NT2/D1 (cell line): ENCODE measurements at regions not wholly inside any gene's neighbourhood (a gene's known extent, or its start where the extent isn't known, plus 50 kb on each side); places are given as distances from the start of the nearest gene placed in this dataset.

Experiments used
- DNase-seq: peaks from one replicate; pipeline ENCODE4 v3.0.0-alpha.2; 2011; ENCODE audit warnings: low read depth, low spot score
- H3K27me3 ChIP-seq: 2 replicates; pipeline ENCODE4 v1.6.0; 2011; ENCODE audit warnings: mild to moderate bottlenecking; ENCODE audit not compliant: insufficient read length, insufficient read depth
- H3K36me3 ChIP-seq: 2 replicates; pipeline ENCODE4 v1.6.1; 2011; ENCODE audit warnings: mild to moderate bottlenecking, low read length, mixed read lengths; ENCODE audit not compliant: insufficient read depth, insufficient read length
- H3K4me1 ChIP-seq: 2 replicates; pipeline ENCODE4 v1.5.1; 2011; ENCODE audit not compliant: insufficient read depth, insufficient read length
- H3K4me3 ChIP-seq: 2 replicates; pipeline ENCODE4 v1.5.1; 2011; ENCODE audit warnings: low read depth; ENCODE audit not compliant: insufficient read length
- H3K9ac ChIP-seq: 2 replicates; pipeline ENCODE4 v1.6.0; 2011; ENCODE audit warnings: low read depth; ENCODE audit not compliant: insufficient read length
- H3K9me3 ChIP-seq: 2 replicates; pipeline ENCODE4 v1.5.1; 2011; ENCODE audit warnings: mild to moderate bottlenecking, low read length; ENCODE audit not compliant: insufficient read depth
- SUZ12 ChIP-seq: IDR thresholded peaks from 2 replicates; pipeline ENCODE4 v1.6.1; 2011; ENCODE audit not compliant: insufficient read length, insufficient read depth; ENCODE audit errors: extremely low read depth
- YY1 ChIP-seq: IDR thresholded peaks from 2 replicates; pipeline ENCODE4 v1.6.1; 2011; ENCODE audit not compliant: insufficient read length, insufficient read depth
- ZNF274 ChIP-seq: IDR thresholded peaks from 2 replicates; pipeline ENCODE4 v1.6.1; 2011; ENCODE audit warnings: mild to moderate bottlenecking, low read depth, low read length

DNA sequence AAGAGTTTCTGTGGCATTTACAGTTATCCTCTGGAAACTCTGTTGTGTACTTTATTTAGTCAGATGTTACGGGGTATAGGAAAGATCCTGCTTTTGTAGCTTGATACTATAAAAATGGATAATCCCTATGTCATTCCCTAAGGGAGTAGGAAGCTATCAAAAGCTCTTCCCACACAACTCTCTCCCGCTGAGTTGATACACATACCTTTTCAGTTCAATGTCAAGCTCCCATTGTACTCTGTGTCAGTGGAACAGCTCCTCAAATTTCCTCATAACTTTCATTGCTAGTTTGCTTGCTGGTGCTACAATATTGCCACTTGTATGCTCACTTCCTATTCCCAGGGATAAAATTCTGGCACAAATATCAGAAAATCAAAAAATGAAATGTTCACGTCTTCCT lies 893.3 kb upstream of the GBE1 start:
- H3K9me3 ChIP-seq = peaks cover 9% of the 10 kb centered on the region; the same call in 1 of the 2 replicates
- no peaks in the 10 kb centered on the region for H3K36me3 ChIP-seq
- H3K27me3 ChIP-seq = no peaks in the 10 kb centered on the region
- H3K4me1 ChIP-seq = no peaks in the 10 kb centered on the region
- TF ChIP-seq ZNF274 (no peak), SUZ12 (no peak), YY1 (no peak)
- no peak for DNase-seq
- H3K4me3 ChIP-seq = no peak overlapping the region
- no peak overlapping the region for H3K9ac ChIP-seq

DNA sequence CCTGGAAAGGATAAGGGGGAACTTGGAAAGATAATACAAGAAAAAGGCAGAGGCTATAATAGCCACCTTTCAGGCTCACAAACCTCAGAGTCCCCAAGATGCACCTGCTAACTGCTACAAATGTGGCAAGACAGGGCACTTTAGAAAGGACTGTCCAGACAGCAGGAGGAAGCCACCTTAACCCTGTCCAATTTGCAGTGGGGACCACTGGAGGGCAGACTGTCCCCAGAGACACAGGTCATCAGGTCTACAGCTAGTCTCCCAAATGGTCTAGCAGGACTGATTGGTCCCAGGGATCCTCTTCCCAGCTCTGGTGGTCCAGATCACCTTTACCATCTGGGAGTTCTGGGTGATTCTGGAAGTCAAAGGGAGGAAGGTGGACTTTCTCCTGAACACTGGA lies 882.5 kb upstream of the GBE1 start:
- TF ChIP-seq ZNF274 (no peak), YY1 (no peak), SUZ12 (no peak)
- peak; percentile 32 for DNase-seq
- no peaks in the 10 kb centered on the region for H3K4me1 ChIP-seq
- H3K36me3 ChIP-seq = no peaks in the 10 kb centered on the region
- H3K27me3 ChIP-seq = no peaks in the 10 kb centered on the region
- no peak overlapping the region for H3K4me3 ChIP-seq
- peaks cover 19% of the 10 kb centered on the region for H3K9me3 ChIP-seq
- no peak overlapping the region for H3K9ac ChIP-seq

DNA sequence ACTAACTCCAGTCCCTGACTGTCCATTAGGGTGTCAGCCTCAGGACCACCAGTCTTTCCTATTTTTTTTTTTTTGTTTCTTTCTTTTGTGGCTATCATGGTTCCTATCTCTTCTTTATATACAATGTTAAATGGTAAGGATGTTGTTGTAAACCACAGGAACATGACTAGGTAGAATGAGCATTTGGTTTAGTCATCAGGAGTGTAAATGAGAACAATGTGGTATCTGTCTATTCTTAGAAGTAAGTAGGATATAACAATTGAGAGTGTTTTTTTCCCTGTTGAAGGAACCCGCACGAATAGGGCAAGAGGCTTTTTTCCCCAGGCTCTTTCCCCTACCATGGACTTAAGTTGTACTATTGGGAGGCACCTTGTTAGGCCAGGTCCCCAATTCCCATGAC lies 880.3 kb upstream of the GBE1 start:
- Histone ChIP-seq H3K36me3 (no peaks in the 10 kb centered on the region), H3K9ac (no peak overlapping the region), H3K27me3 (no peaks in the 10 kb centered on the region), H3K4me3 (no peak overlapping the region), H3K4me1 (no peaks in the 10 kb centered on the region), H3K9me3 (peaks cover 19% of the 10 kb centered on the region)
- TF ChIP-seq YY1 = no peak
- TF ChIP-seq ZNF274 = no peak
- TF ChIP-seq SUZ12 = no peak
- DNase-seq = no peak

DNA sequence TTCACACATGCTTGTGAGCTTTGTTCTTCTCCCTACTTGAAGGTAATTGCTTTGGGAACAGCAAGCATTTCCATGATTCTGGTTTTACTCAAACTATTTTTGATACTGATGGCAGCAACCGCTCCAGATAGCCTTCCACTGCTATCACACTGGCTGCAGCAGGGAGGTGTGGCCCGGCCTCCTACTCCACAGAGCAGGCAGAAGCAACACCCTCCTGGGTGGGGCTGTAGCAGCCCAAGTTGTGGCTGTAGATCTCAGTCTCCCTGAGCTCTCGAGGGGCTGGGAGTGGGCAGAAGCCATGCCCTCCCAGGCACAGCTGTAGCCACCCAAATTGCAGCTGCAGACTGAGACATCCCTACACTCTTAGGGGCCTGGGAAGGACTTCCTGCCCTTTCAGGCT lies 878.8 kb upstream of the GBE1 start:
- H3K9ac ChIP-seq = no peak overlapping the region
- H3K27me3 ChIP-seq = no peaks in the 10 kb centered on the region
- DNase-seq = no peak
- no peaks in the 10 kb centered on the region for H3K4me1 ChIP-seq
- peaks cover 19% of the 10 kb centered on the region for H3K9me3 ChIP-seq
- no peak overlapping the region for H3K4me3 ChIP-seq
- H3K36me3 ChIP-seq = no peaks in the 10 kb centered on the region
- TF ChIP-seq ZNF274 = no peak
- TF ChIP-seq SUZ12 = no peak
- no peak for TF ChIP-seq YY1

DNA sequence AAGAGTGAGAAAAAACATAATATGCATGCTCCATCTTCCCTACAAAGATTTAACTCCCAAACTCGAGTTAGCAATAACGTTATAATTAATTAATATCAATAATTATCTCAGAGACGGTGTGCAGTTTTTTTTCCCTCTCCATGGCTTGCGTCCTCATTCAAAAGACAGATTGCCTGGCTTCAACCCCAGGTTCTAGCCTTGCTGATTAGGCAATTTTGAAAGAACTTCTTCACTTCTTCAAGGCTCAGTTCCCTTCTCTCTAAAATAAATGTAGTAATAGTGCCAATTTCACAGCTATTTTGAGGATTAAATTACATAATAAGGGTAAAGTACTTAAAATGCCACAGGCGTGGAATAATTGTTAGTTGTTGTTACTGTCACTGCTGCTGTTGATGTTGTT lies 876.1 kb upstream of the GBE1 start:
- Histone ChIP-seq H3K9me3 (peaks cover 19% of the 10 kb centered on the region), H3K4me3 (no peak overlapping the region), H3K36me3 (no peaks in the 10 kb centered on the region), H3K4me1 (no peaks in the 10 kb centered on the region), H3K9ac (no peak overlapping the region), H3K27me3 (no peaks in the 10 kb centered on the region)
- no peak for DNase-seq
- TF ChIP-seq SUZ12 = no peak
- TF ChIP-seq YY1 = no peak
- no peak for TF ChIP-seq ZNF274

DNA sequence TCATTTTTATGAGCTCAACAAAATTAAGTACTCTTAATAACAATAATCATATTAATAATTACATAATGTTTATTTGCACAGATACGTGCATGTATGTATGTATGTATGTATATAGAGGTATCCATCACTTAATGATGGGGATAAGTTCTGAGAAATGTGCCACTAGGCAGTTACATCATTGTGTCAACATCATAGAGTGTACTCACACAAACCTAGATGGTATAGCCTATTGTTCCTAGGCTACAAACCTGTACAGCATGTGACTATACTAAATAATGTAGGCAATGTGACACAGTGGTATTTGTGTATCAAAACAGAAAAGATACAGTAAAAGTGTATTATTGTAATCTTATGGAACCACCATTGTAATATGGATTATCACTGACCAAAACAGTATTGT lies 874.7 kb upstream of the GBE1 start:
- Histone ChIP-seq H3K36me3 (no peaks in the 10 kb centered on the region), H3K4me1 (no peaks in the 10 kb centered on the region), H3K4me3 (no peak overlapping the region), H3K27me3 (no peaks in the 10 kb centered on the region), H3K9ac (no peak overlapping the region), H3K9me3 (peaks cover 12% of the 10 kb centered on the region)
- TF ChIP-seq ZNF274 (no peak), YY1 (no peak), SUZ12 (no peak)
- DNase-seq = no peak

DNA sequence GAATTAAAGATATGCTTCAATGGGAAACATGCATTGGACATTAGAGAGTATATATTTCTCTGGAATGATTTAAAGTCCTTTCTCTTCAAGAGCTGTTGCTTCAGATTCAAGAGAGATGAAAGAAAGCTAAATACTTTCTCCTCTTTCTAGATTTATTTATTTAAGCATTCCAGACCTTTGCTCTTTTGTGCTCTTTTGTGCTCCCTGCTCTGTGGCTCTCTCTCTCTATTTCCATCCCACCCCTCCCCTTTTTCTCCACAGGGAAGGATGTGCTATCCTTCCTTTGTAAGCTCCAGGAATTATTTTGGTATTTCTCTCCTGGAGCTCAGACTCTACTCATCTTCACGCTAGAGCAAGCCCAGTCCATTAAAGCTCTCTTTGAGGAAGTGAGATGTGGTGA lies 871.9 kb upstream of the GBE1 start:
- DNase-seq = no peak
- no peaks in the 10 kb centered on the region for H3K9me3 ChIP-seq
- no peak for TF ChIP-seq SUZ12
- TF ChIP-seq YY1 = no peak
- TF ChIP-seq ZNF274 = no peak
- no peak overlapping the region for H3K9ac ChIP-seq
- H3K36me3 ChIP-seq = no peaks in the 10 kb centered on the region
- no peaks in the 10 kb centered on the region for H3K4me1 ChIP-seq
- no peak overlapping the region for H3K4me3 ChIP-seq
- no peaks in the 10 kb centered on the region for H3K27me3 ChIP-seq
